ENCODE measurements at regions not wholly inside any gene's neighbourhood (a gene's known extent, or its start where the extent isn't known, plus 50 kb on each side); places are given as distances from the start of the nearest gene placed in this dataset.
"Not testable (repeated sequence)": the region's sequence is repeated elsewhere in the genome, so short reads cannot be mapped to it uniquely, and the experiment has no call there.

DNA sequence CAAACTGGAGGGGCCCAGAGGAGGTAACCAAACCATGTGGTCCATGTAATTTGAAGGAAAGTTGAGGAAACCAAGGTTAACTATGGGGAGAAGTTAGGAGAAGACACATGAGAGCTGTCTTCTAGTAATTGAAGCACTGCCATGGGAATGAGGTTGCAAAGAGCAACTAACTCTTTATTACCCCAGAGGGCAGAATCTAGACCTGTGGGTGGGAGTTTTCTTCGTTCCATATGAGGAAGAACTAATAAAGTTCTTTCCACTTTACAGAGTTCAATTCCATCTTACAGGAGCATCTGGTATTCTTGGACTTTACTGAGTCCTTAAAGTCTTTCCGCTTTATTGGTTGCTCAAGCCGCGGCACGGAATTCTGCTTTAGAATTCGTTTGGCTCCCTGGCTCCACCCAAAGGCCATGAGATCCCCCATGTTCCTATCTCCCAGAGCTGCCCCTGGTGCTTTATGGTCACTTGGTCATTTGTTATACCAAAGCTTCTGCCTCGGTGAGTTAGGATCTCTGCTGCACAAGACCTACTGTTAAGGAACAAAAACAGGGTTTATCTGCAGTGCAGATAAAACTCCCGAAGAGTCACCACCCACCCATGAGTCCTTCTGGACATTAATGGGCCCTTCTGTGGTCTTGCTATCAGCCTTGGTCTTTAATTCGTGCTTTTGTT lies 89.5 kb upstream of the UMPS start:
- TF ChIP-seq, protein P1, sequence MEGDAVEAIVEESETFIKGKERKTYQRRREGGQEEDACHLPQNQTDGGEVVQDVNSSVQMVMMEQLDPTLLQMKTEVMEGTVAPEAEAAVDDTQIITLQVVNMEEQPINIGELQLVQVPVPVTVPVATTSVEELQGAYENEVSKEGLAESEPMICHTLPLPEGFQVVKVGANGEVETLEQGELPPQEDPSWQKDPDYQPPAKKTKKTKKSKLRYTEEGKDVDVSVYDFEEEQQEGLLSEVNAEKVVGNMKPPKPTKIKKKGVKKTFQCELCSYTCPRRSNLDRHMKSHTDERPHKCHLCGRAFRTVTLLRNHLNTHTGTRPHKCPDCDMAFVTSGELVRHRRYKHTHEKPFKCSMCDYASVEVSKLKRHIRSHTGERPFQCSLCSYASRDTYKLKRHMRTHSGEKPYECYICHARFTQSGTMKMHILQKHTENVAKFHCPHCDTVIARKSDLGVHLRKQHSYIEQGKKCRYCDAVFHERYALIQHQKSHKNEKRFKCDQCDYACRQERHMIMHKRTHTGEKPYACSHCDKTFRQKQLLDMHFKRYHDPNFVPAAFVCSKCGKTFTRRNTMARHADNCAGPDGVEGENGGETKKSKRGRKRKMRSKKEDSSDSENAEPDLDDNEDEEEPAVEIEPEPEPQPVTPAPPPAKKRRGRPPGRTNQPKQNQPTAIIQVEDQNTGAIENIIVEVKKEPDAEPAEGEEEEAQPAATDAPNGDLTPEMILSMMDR (IDR thresholded peaks at IDR 0.05; ENCODE audit: low read depth, low read length, missing control alignments): no peak
- in situ Hi-C loops (cut with HindIII; ENCODE audit: low sequenced_read_pairs): no loop called here
- no peak for DNase-seq (ENCODE audit: low read depth)

DNA sequence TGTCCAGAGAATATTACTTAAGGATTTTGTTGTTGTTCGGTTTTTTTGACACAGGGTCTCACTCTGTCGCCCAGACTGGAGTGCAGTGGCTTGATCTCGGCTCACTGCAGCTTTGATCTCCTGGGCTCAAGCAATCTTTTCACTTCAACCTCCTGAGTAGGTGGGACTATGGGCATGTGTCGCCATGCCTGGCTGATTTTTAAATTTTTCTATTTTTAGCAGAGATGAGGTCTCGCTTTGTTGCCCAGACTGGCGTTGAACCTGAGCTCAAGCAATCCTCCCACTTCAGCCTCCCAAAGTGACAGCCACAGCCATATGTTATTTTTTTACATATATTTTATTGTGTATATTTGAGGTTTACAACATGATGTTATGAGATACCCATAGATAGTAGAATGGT lies 86.8 kb upstream of the UMPS start:
- TF ChIP-seq, protein P1 (IDR thresholded peaks at IDR 0.05; ENCODE audit: low read depth, low read length, missing control alignments): no peak
- DNase-seq (ENCODE audit: low read depth): no peak
- no peak overlapping the region for H3K4me3 ChIP-seq (ENCODE audit: low read depth, low read length)
- in situ Hi-C loops (cut with HindIII; ENCODE audit: low sequenced_read_pairs): no loop called here

More for the DNA sequence above, 89.5 kb upstream of the UMPS start:
- H3K4me3 ChIP-seq (ENCODE audit: low read depth, low read length): no peak overlapping the region

DNA sequence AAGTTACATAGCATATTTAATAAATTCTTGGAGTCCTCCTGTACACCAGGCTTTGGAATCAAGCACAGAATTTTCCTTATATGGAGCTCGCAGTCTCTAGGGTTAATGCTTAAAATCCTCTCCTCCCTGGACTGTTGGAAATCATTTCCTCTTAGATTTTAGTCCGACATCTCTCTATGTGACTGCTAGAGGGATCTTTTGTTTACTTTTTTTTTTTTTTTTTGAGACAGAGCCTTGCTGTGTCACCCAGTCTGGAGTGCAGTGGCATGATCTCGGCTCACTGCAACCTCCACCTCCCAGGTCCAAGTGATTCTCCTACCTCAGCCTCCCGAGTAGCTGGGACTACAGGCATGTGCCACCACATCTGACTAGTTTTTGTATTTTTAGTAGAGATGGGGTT lies 84.1 kb upstream of the UMPS start:
- H3K4me3 ChIP-seq (ENCODE audit: low read depth, low read length); in situ Hi-C loops (cut with HindIII; ENCODE audit: low sequenced_read_pairs); DNase-seq (ENCODE audit: low read depth): not testable (repeated sequence)

DNA sequence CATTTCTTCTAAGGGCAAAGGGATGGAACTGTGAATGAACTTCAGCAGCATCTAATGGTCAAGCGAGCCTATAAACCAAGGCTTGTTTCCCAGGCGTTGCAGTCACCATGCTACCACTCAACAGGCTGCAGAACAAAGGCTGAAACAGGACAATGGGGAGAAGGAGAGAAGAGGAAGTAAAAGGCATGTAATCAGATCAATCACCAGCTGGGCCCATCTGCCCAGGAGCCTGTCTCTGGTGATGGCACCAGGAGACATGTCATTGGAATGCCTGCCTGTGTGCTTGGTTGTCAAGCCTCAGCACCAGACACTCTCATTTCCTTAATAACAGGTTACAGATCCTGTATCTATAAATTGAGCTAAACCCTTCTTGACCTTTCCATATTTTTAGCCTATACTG lies 81.7 kb upstream of the UMPS start:
- TF ChIP-seq, protein P1 (IDR thresholded peaks at IDR 0.05; ENCODE audit: low read depth, low read length, missing control alignments): no peak
- in situ Hi-C loops (cut with HindIII; ENCODE audit: low sequenced_read_pairs): no loop called here
- no peak overlapping the region for H3K4me3 ChIP-seq (ENCODE audit: low read depth, low read length)
- DNase-seq (ENCODE audit: low read depth): no peak

DNA sequence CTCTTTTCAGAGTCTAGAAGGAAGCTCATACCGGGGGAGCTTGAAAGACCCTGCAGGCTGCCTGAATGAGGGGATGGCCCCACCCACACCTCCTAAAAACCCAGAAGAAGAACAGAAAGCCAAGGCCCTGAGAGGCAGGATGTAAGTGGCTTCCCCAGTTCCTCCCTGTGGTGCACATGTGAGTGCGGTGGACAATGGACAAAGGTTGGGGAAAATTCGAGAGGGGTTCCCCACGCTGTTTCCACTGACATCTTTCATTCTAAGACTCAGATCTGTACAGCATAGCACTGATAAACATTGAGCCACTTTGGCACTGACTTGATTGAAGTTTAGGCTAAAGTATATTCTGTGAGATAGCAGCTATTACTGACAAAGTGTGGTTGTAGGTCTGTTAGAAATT lies 79.5 kb upstream of the UMPS start:
- in situ Hi-C loops (cut with HindIII; ENCODE audit: low sequenced_read_pairs): no loop called here
- no peak overlapping the region for H3K4me3 ChIP-seq (ENCODE audit: low read depth, low read length)
- no peak for DNase-seq (ENCODE audit: low read depth)
- TF ChIP-seq, protein P1 (IDR thresholded peaks at IDR 0.05; ENCODE audit: low read depth, low read length, missing control alignments): no peak

DNA sequence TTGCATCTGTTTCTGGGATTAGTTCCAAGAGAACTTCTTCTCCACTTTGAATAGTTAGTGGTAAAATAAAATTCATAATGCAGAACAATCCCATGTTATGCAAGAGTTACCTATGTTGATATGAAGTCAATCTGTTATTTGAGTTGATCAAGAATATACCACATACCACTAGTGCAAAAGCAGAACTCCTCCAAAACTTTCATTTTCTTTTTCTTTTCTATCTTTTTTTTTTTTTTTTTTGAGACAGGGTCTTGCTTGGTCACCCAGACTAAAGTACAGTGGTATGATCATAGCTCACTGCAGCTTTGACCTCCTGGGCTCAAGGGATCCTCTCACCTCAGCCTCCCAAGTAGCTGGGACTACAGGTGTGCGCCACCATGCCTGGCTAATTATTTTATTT lies 78.8 kb upstream of the UMPS start:
- DNase-seq (ENCODE audit: low read depth); H3K4me3 ChIP-seq (ENCODE audit: low read depth, low read length); in situ Hi-C loops (cut with HindIII; ENCODE audit: low sequenced_read_pairs): not testable (repeated sequence)

DNA sequence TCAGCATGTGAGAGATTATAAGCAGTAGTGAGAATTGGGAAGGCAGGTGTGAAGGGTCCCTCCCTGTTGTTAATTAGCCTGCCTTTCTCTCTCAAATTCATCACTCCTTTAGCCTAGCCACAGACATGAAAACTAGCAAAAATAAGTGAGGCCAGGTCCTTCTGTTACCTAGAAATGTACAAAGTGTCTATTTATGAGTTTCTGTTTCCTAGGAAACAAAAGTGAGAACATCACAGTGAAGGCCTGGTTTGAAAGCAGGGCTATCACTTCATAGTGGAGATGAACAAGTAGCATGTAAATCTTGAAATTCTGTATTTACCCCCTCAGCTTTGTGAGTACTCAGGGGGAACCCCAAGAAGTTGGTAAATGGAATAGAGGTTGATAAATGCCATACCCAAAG lies 78.2 kb upstream of the UMPS start:
- TF ChIP-seq, protein P1 (IDR thresholded peaks at IDR 0.05; ENCODE audit: low read depth, low read length, missing control alignments): no peak
- no peak for DNase-seq (ENCODE audit: low read depth)
- in situ Hi-C loops (cut with HindIII; ENCODE audit: low sequenced_read_pairs): no loop called here
- H3K4me3 ChIP-seq (ENCODE audit: low read depth, low read length): no peak overlapping the region
